Activated CD4-positive, alpha-beta T cell treated with anti-CD3 and anti-CD28 coated beads for 24 hours (primary cell): ENCODE measurements at regions not wholly inside any gene's neighbourhood (a gene's known extent, or its start where the extent isn't known, plus 50 kb on each side); places are given as distances from the start of the nearest gene placed in this dataset.
"Not testable (repeated sequence)": the region's sequence is repeated elsewhere in the genome, so short reads cannot be mapped to it uniquely, and the experiment has no call there.

Experiments used
- DNase-seq, 2 donors: peaks; one replicate each; pipeline ENCODE4 v3.0.0-alpha.2; 2020; ENCODE audit warnings: low read depth in 2 of 2

DNA sequence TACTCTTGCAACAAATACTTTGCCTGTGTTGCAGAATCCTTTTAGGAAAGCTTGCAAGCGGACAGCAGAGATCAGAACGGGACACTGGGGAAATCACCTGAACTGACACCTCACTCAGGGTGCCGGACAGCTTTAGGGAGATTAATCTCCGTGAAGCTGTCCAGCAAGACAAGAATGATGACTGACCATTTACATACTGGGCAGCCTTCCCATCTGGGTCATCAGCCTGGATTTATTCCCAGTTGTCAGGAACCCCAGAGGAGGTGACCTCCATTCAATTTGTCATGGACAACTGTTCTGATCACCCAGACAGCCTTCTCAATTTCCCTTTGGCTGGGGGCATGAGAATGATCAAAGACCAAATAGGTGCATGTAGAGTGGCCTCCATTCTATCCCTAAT, 93.0 kb upstream of the EGFL6 start:
- DNase-seq, result no peak

DNA sequence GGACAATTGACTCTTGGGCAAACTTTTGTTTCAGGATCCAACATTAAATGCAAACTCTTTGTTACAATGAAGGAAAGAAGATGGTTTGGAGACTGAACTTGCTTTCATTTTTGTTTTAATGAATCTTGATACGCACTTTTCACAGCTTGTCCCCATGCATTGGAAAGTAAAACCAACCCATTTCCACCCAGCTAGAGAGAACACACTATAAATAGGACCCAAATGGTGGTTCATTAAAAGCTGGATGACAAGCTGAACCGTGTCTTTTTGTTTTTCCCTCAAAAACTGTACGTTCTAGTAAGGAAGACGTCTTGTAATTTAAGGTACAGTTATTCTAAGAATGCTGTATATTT, 95.3 kb upstream of the EGFL6 start:
- no peak for DNase-seq

DNA sequence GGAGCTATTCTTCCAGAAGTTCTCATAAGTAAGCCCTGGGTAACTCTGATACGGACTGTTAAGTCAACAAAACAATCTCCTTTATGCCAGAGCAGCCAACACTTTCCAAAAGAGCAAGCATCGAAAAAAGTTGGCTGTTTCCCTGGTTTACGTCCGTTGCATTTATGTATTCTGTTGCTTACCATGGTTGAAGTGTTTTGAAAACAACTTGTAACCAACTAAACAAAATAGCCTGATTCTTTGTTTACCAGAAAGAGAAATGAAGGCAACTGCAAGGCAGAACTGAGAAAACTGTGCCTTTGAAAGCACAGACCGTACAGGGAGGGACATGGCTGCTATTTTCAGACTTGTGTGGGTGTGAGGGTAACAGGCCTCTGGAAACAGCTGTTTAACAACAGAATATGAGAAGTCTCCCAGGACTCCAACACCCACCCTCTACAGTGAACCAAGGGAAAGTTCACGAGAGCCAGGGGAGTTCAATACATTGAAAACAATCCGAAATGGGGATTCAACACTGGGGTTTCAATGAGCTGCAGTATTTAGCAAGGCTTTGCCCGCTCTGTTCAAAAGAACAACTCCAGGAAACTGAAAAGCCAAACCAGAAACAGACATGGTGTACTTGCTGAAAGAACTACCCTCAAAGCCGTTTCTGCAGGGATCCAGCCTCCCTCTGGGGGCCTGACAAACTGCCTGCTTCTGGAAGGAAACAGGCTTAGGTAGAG, 95.8 kb upstream of the EGFL6 start:
- no peak for DNase-seq

DNA sequence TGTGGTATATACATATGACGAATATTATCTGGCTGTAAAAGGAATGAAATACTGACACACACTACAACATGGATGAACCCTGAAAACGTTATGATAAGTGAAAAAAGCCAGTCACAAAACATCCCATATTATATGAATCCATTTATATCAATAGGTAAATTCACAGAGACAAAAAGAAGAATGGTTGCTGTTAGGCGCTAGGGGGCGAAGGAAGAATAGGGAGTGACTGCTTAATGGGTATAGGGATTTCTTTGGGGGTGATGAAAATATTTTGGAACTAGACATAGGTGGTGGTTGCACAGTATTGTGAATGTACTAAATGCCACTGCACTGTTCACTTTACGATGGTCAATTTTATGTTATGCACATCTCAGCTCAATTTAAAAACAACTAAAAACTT, 96.4 kb upstream of the EGFL6 start:
- DNase-seq, result no peak

DNA sequence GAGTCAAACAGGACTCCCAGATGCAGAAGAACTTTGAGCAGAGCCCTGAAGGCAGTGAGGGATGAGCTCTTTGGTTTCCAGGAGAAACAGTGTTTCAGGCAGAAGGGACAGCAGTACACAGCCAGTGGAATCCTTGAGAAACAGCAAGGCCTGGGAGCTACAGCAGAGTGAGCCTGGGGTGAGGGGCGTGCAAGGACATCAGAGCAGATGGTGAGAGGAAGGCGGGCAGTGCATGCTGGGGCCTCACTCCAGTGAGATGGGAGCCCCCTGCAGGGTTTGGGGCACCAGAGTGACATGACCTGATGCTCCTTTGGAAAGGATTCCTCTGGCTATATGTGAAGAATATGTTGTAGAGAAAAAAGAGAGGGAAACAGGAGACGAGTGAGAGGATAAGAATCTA, 98.1 kb upstream of the EGFL6 start:
- no peak for DNase-seq

GRCh38 chrX:13470685-13470977, 98.8 kb upstream of the EGFL6 start:
- no peak for DNase-seq

GRCh38 chrX:13469963-13470684, 99.3 kb upstream of the EGFL6 start:
- no peak for DNase-seq

- no peak for DNase-seq
These were observed 101.3 kb upstream of the EGFL6 start for GRCh38 chrX:13468096-13468495.

GRCh38 chrX:13467243-13467642, 102.2 kb upstream of the EGFL6 start:
- DNase-seq, result no peak

GRCh38 chrX:13464599-13465275, 104.7 kb upstream of the EGFL6 start:
- DNase-seq, result no peak

DNA sequence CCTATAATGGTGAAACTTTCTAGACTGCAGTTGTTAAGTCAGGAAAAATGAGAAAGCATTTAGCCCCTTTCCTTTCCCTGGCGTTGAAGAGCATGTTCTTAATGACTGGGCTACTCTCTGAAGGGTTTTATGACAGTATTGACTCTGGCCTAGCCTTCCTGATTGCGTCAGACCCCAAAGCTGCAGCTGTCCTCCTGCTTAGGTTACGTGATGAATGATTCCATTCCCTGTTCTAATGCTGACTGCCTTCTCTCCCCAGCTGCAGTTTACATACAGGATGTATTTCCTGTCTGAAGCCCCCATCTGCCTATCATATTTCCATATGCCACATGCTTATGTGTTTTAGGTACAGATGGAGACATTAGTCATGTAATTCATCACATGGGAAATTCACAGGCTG, 105.8 kb upstream of the EGFL6 start:
- DNase-seq, result no peak

- DNase-seq, result no peak
These were observed 117.1 kb upstream of the EGFL6 start for GRCh38 chrX:13452283-13452682.

GRCh38 chrX:13449441-13449840, 120.0 kb upstream of the EGFL6 start:
- no peak for DNase-seq

- no peak for DNase-seq
These were observed 120.5 kb upstream of the EGFL6 start for GRCh38 chrX:13448941-13449340.

DNA sequence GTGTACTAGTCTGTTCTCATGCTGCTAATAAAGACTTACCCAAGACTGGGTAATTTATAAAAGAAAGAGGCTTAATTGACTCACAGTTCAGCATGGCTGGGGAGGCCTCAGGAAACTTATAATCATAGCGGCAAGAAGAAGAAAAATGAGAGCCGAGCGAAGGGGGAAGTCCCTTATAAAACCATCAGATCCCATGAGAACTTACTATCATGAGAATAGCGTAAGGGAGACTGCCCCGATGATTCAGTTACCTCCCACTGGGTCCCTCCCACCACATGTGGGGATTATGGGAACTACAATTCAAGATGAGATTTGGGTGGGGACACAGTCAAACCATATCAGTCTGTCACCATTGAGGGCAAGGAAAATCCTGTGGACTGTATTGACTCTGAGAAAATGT, 121.8 kb upstream of the ATXN3L start:
- not testable (repeated sequence) for DNase-seq

- DNase-seq, result no peak
These were observed 120.3 kb upstream of the ATXN3L start for GRCh38 chrX:13440176-13440575.

- DNase-seq, result no peak
These were observed 113.4 kb upstream of the ATXN3L start for GRCh38 chrX:13433298-13433605.

GRCh38 chrX:13432414-13433297, 112.8 kb upstream of the ATXN3L start:
- DNase-seq, result no peak

DNA sequence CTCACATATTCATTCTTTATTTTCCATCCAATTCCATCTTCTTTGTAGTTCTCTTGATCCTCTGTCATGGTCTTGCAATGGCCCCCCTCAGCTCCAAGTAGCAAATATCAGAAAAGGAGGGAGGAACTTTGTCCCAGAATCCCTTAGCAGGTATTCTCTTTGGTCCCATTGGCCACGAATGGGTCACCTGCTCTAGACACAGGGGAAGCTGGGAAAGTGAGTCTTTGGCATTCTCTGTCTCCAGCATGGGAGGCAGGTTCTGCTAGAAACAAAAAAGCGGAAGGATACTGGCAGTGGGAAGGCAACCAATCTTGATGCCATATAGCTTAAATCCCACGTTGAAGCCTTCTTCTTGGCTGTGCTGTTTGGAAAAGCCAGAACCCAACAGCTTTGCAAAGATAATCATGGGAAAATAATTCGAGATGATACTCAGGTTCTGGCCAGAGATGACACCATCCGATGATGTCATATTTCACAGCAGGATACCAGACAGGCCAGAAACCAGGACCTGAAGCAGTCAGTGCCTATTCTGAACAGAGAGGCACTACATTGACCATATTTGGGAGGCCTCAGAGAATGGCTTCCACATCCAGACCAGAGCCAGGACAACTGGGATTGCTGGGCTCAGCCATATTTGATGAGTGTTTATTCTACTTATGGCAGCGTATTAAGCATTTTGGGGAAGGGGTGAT, 110.4 kb upstream of the ATXN3L start:
- DNase-seq, result no peak

DNA sequence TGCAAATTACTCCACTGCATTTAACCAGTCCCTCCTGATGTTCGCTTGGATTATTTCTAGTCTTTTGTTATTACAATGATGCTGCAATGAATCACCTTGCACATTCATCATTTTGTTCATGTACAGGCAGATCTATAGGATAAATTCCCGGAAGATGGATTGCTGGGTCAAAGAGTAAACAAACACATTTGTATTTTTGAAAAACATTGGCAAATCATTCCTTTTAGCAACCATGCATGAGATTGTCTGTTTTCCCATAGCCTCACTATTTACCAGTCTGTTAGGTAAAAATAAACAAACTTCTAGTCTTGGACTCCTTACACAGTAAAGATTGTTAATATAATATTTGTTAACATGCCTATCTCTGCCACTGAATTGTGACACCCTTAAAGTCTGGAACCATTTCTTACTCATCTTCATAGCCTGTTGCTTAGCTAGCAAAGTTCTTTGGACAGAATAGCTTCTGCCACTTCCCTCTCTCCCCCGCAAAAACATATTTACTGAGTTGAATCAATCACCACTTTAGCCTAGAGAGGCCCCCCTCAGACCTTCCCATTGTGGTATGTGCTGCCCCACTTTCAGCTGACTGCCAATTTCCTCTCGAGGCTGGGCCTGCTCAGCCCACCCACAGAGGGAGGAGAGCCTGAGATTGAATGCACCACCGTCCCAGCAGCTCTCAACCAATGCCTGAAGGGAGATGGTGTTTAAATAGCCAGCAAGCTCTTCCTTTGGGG, 108.4 kb upstream of the ATXN3L start:
- DNase-seq, result no peak

- DNase-seq, result no peak
These were observed 107.7 kb upstream of the ATXN3L start for GRCh38 chrX:13427441-13428052.
